RPMI7951 (cell line): ENCODE measurements at regions not wholly inside any gene's neighbourhood (a gene's known extent, or its start where the extent isn't known, plus 50 kb on each side); places are given as distances from the start of the nearest gene placed in this dataset.
"Not testable (repeated sequence)": the region's sequence is repeated elsewhere in the genome, so short reads cannot be mapped to it uniquely, and the experiment has no call there.

Experiments
- DNase-seq: peaks from one replicate; pipeline ENCODE4 v3.0.0-alpha.2; 2012; ENCODE audit warnings: low read depth

DNA sequence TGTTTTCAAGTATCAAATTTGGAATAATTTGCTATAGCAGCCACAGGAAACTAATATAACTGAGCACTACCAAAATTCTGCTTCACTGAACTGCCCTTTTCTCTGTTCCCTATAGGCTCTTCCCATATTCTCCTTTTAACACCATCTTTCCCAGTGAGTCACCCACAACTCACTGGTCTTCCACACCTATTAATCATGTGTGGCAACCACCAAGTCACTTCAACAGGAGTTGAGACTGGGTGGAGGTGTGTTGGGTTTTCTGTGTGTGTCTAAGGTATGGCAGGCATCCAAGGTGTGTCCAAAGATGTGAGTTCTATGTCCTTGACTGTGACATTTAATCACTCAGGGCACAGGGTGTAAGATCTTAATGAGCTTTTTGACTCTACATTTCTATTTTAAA, 610.0 kb upstream of the CDH11 start:
- DNase-seq, result peak; percentile 49

DNA sequence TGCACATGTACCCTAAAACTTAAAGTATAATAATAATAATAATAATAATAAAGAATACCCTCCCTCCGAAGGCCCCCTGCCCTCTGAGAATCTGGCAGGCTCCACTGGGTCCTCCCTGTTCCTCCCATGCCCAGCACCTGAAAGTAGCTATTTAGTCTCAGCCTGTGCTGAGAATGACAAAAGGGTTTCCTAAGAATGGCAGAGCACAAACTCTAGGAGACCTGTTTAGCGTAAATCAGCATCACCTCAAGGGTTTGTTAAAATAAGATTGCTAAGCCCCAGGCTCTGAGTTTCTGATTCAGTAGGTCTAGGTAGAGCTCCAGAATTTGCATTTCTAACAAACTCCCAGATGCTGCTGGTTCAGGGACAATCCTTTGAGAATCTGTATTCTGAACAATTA, 606.8 kb upstream of the CDH11 start:
- DNase-seq, result no peak

DNA sequence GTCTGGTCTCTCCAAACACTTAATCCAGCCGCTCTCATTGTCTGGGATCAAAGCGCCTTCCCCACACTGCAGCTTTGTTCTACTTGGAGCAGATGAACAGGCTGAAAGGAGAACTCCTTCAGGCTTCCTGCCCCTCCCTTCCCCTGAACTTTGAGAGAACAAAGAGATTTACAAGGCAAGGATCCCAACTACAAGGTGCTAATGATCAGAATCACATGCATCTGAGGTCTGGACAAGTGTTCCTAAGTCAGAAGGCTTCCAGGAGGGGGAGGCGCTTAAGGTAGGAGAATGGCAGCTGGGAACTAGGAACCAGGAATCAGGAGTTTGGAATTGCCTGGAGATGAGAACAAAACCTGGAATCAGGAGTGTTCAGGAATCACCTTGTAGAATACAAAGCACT, 606.3 kb upstream of the CDH11 start:
- DNase-seq, result peak; percentile 43

DNA sequence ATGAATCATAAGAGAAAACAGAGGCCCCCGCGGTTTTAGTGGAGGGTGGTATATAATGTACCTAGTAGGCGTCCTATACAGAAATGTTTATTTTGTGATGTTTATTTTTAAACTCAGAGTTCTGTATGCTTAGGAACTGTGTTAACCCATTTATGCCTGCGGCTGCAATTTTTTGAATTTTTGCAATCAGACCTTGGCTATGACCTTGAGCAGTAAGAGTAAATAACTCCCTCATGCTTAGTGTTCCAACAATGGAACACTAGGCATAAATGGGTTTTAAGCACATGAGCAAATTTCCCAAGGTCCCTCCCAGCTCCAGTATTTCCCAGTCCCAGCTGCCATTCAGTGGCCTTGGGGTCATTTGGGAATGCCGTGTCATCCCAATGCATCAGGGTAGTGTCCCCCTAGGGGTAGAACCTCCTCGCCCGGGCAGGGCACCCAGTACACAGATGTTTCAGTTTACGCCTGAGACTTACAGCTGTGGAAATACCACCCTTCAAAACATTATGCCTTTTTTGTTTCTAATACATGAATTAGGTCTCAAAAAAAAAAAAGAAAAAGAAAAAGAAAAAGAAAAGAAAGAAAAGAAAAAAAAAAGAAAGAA, 605.8 kb upstream of the CDH11 start:
- DNase-seq, result peak; percentile 28

DNA sequence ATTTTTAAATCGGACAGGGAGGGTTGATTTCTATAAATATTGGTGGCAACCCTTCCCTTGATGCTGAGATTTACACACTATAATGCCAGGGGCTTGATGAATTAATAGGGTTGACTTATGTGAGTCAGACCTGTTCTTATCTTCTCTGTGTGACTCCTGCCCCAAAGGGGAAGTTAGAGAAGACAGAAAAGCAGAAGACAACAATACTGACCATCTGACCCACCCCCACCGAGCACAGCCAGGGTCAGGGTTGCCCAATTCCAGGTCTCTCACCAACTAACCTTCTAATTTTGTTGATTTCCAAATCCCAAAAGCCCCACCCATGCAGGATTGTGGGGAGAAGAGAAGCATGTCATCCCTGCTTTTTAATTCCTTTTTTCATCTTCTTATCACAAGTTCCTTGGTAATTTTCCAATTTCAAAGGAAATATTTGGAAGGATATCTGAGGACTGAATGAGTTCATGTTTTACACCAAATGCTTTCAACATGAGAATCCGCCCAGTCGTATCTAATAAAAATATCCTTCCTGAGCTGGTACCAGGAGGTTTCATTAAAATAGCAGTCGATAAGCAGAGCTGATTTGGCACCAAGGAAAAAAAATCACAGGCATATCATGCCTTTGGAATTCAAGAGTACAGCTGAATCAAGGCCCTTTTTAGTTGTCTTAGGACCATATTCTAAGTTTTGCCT, 603.4 kb upstream of the CDH11 start:
- DNase-seq, result peak; percentile 79

DNA sequence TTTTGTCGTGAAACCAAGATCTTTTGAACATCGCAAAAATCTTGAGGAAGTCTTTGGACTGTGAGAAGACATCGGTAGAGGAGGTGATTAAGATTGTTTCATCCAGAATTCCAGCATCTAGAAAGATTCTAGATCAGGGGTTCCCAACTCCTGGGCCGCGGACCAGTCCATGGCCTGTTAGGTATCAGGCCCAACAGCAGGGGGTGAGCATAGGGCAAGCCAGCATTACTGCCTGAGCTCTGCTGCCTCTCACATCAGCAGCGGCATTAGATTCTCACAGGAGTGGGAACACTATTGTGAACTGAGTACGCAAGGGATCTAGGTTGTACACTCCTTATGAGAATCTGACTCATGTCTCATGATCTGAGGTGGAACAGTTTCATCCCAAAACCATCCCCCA, 600.6 kb upstream of the CDH11 start:
- DNase-seq, result peak; percentile 39

DNA sequence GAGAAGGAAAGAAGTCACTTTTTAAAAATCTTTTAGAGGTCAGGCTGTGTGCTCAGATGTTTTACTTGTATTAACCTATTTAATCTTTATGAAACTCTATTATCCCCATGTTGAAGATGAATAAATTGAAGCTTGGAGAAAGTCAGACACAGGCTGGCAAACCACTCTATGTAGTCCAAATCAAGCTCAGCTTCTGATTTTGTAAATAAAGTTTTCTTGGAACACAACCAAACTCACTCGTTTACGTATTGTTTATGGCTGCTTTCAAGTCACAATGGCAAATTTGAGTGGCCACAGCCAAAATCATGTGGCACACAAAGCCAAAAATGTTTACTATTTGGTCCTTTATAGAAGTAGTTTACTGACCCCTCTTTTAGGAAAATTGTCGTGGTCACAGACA, 596.0 kb upstream of the CDH11 start:
- DNase-seq, result no peak

DNA sequence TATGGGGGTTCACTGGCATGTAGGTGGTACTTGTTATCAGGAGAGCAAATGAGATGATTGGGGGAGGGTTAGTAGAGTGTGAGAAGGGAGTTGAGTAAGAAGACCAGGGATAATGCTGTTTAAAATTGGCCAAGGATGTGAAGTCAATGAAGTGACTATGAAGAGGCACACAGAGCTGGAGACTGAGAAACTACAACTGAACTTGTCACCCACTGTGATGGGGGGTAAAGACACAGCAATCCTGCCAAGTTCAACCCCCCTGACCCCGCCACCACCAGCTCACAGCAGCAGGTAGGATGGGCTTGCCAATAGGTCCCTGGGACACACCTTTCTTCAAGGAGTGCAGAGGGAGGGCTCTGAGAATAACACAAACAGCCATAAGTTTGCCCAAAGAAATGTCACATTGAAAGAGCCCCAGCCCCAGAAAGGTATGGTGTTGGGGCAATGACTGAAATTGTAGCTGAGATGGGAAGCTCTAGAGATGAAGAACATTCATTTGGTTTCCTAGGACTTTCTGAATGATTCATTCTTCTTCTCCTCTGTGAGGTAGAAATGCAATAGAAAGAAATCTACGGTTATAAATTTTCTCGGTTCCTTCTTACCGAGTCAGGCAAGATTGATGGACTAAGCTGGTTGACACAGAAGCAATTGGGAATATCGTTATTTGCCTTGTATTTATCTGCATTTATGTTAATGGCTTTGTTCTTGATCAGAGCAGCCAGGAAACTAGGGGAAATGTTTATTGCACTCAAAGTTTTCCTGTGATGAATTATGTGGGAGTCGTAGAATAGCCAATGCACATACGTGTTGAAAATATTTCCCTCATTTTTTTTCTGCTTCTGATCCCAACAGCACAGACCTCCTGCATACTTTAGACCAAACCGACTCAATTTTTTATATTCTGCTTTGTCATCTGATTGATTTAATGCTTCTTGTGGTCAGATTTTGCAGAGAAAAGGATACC, 595.2 kb upstream of the CDH11 start:
- no peak for DNase-seq

DNA sequence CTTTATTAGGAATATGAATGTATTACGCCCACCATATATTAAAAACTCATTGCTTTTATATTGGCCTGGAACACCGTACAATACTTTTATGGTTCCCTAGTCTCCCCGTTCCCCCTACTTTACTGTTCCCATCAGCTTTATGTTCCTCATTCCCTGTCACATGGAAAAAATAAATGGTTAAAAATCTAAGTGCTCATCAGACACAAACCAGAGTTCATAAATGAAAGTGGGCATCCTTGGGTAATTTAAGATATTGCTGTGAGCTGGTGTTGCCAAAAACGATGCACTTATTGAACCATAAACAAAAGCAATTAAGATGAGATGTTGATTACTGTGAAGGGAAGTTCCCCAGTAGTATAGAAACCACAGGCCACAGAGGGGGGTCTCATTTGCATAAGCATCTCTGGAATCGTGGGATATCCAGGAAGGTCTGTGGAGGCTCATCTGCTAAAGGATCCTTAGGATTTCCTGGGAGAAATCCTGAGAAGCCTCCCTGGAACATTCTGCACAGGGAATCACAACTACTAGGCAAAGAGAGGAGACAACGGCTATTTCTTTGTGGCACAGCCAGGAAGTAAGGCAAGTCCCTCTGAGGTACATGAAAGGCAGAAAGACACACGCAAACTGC, 591.4 kb upstream of the CDH11 start:
- no peak for DNase-seq

DNA sequence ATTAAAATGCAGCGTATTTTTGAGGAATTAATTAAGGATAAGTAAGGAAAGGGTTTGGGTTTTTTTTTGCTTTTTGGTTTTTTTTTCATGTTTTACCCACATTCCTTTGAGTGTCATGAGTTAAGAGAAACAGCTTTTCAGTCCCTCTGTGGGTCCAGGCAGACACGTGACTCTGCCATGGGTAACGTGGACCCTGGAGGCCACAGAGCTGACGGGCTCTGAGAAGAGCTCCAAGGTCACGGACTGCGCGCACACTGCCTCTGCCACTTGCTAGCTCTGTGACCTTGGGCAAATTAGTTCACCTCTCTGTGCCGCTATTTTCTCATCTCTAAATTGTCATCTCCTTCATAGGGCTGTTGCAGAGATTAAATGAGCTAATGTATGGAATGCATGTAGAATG, 588.2 kb upstream of the CDH11 start:
- DNase-seq, result no peak

DNA sequence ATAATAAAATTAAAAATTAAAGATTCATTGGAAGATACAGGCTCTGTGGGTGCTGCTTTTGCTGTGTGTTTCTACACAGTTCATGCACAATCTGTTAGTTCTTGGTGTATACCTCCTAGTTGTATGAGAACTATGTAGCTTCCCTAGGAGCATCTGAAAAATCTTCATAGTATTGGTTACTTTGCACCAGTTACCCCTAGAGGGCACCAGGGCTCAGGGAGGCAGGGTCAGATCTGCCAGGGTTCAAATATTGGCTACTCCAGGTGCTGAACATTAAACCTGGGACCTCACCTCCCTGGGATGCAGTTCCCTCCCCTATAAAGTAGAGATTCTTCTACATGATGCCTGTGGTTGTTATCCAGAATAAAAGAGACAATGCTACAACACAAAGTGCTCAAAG, 583.0 kb upstream of the CDH11 start:
- no peak for DNase-seq

DNA sequence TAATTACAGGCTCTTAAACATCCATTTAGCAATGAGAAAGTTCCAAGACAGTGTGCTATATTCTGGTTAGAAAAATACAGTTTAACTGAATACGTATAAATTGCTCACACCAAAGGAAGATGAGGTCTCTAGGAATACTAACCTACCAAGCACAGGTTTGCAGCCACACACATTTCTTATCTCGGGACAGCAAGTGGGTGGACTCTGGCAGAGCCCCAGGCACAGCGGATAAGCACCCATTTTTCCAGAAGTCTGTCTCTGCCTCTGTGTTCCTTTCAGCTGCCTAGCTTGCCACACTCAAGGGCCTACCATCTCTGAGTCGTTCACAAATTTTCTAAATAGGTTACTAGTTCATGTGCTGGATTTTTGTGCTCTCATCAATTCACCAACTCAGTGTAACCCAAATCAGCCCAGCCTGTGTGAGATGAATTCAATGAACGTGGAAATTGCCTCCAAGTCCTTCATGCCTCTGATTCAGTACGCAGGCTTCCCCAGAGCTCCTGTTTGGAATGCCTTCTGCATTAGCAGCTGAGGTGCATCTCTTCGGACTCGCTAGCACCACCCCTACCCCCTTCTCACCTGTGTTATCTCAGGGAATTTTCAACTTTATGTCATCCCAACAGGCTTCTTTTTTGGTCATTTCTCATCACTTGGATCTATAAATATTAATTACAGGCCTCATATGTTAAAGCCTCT, 581.0 kb upstream of the CDH11 start:
- no peak for DNase-seq

DNA sequence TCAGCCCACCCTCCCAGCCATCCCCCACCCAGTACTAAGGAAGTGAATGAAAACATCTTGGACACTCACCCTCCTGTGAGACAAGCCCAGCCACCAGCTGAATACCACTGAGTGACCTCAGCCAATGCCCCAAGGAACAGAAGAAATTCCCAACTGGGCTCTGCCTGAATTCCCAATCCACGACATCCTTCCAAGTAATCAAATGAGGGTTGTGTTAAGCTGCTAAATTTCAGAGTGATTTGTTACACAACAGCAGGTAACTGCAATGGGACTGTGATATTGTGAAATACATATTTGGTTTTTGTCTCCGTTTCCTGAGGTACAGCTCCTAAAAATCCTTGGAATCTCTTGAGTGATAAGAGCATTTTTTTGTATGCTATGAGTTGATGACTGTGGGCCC, 578.7 kb upstream of the CDH11 start:
- DNase-seq, result peak; percentile 53

DNA sequence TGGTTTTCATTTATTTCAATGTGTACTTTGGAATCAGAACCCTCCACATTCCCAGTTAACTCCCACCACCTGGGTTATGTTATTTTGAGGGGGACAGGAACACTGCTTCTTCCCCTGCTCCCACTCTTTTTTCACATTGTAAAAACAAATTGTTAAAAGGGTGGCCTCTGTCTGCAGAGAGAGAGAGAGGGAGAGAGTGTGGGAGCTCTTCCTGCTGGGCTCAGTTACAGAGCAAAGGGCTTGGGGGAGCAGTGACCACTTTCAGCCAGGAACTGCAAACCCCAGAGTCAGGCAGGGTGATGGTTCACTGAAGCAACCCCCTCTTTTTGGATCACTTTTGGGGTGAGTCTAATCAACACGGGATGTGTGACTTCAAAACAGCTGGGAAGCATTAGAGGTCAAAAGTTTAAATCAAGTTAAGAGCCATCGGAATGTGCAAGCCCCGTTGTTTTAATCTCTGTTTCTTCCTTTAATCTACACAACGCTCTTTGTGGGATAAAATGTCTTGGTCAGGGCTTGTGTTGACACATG, 577.0 kb upstream of the CDH11 start:
- DNase-seq, result peak; percentile 80

DNA sequence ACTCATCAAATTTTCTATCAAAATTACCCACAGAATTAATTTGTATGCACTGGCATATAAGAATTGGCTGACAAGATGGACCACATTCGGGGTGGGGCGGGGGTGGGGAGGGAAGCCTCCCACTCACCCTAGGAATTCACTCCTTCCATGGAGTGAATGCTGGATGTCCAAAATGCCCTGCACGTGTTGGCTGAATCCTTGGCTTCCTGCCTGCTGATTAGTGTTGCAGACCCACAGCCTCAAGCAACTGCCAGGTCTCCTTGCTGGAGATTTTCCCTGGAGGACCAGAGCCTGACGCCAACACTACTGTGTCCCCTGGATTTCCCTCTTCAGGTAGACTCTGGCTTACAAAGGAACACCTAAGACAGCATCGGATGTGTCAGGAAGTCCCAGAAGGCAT, 575.7 kb upstream of the CDH11 start:
- peak; percentile 75 for DNase-seq

DNA sequence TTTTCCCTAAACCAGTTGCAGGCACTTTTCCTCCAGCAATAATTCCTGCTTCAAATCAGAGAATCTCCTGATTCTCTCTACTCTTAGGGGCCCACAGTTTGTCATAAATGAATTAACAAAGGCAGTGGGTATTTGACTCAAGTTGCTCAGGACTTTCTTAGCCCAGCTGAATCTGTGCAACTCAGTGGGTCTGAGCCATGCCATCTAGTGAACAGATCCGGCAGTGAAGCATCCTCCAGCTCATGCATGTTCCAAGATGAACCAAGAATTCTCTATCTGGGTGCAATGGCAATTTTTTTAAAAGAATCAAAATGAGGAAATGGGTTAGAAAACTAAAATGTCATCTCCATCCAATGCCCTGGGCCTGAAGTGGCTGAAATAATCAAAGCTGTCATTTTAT, 575.2 kb upstream of the CDH11 start:
- peak; percentile 59 for DNase-seq

DNA sequence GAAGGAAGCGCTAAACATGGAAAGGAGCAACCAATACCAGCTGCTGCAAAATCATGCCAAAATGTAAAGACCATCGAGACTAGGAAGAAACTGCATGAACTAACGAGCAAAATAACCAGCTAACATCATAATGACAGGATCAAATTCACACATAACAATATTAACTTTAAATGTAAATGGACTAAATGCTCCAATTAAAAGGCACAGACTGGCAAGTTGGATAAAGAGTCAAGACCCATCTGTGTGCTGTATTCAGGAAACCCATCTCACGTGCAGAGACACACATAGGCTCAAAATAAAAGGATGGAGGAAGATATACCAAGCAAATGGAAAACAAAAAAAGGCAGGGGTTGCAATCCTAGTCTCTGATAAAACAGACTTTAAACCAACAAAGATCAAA, 570.0 kb upstream of the CDH11 start:
- not testable (repeated sequence) for DNase-seq

DNA sequence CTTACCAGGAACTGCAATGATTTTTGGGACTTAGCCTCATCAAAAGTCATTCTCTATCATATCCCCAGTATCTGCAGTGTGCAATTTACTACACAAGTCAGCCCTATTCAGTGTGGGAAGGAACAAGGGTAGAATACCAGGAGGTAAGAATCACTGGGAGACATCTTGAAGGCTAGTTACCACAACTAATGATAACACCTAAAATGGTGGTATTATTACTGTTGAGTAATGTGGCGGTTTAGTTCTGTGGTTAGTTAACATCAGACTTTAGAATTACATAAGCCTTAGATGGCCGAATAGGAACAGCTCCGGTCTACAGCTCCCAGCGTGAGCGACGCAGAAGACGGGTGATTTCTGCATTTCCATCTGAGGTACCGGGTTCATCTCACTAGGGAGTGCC, 567.9 kb upstream of the CDH11 start:
- peak; percentile 62 for DNase-seq

DNA sequence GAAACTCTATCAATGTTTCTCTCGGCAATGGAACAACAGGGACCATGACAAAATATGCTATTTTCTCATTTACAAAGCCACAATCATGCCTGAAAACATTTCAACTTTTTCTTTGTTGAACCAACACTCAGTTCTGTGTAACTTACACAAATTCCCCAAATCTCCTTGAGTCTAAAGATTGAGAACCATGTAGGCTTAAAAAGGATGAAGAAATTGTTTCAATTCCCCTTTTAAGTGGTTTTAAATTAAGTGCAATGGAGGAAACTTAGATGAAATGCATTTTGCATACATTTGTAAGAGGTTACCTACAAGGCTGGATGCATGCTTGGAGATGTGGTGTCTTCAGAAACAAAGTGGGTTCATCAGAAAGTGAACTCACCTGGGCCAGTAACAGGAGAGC, 566.4 kb upstream of the CDH11 start:
- DNase-seq, result no peak

DNA sequence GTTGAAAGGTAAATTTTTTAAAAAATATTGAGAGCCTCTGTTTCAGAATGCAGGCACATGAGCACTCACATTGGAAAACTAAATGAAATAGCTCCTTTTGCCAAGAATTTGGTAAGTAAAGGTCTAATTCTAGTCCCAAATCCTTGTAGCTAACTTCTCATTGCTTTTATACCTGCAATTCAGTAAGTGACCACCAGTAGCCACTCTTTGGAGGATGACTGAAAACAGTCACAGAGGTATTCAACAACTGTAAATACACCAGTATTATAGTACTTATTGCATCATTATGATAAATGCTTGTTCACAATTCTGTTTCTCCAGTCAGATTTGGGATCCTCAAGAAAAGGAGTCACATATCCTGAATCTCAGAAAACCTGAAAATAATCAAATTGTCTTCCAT, 562.4 kb upstream of the CDH11 start:
- no peak for DNase-seq

DNA sequence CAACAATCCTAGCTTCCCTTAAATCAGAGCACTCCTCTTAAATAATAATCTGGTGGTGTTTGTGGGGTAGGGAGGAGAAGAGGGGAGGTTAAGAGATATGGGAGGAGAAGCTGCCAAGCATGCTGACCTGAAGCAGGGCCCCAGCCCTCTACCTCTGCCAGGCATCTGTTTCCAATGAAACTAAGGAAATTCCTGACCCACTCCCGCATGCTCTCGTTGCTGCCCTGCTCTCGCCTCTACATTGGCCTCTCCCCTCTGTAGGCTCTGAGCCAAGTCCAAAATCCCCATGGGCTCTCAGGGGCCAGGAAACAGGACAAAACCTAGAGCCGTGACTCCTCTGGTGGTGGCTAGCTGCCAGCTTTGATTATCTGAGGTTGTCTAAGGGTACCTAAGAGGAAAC, 559.5 kb upstream of the CDH11 start:
- peak; percentile 91 for DNase-seq
